GM19452 (cell line): ENCODE measurements at regions not wholly inside any gene's neighbourhood (a gene's known extent, or its start where the extent isn't known, plus 50 kb on each side); places are given as distances from the start of the nearest gene placed in this dataset.

Experiments
- ATAC-seq: cut with Tn5 transposase; IDR thresholded peaks from one replicate; pipeline ENCODE4 v1.9.1; 2021; ENCODE audit not compliant: unreplicated experiment

DNA sequence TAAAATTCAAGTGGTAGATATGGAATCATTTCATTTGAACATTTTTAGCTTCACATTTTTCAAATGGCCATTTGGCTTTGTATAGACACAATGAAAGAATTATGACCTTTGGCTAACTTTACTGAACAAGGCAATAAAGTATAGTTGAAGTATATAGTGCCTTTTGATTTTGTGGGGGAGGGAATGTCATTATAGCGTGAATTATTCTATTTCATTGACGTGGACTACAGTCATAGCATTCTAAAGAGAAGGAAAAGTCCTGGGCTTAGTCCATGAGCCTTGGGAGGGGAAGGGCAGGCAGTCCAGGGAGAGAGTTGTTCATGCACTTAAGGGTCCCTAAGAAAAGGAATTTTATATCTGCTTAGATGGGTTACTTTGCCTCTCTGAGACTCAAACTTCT, 181.4 kb upstream of the GPR26 start:
- no peak for ATAC-seq

DNA sequence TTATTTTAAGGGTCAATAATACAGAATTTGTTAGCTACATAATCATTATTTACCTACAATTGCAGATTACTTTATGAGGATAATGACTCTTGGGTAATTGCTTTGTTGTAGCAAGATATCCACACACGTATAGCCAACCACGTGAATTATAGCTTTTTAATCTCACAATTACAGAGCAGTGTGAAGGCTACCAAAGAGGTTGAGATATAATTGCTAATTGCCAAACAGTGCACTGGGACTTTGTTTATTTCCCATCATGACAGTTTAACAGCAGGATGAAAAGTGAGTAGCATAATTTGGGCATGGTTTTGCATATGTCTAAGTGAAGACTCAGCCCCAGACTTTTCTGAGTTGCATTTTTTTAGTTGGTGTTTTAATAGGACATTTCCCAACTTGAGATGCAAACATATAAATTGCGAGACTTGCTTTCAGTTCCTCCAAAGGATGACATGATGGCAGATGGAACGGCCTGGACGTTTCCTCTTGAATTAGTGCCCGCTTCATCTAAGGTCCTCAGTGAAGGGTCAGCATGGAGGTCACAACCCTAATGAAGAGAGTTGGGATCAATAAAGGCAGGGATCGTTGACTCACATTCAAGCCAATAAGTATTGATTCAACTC, 180.7 kb upstream of the GPR26 start:
- no peak for ATAC-seq

DNA sequence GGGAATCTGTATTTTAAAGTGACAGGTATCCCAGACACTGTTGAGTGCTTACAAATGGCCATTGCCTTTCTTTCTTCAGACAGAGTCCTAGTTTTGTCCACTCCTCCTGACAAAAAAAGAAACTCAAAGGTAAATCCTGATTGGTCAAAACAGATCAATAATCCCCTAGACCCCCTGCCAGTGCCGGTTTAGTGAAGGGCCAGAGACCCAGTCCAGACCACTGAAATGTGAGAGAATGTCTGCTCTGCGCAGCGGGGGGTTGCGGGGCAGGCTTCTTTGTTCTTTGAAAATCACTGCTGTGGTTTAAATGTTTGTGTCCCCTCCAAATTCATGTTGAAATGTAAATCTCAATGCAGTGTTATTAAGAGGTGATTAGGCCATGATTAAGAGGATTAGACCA, 177.7 kb upstream of the GPR26 start:
- ATAC-seq: no peak

DNA sequence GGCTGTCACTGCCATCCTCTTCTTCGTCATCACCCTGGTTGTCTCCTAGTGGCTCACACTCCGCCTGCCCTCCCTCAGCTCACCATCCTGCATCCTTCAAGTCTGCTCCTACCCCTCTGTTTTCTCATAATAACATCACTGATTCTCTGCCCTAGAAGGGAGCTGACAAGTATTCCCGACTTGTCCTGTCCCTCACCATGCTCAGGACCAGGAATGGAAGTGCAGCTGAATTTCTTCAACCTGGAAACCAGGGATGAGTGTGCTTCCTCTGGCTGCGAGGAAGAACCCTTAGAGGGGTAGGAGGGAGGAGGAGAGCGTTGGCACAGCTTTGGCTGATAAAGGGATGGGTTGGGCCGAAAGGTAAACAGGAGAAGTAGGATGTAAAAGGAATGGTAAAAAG, 174.8 kb upstream of the GPR26 start:
- no peak for ATAC-seq

DNA sequence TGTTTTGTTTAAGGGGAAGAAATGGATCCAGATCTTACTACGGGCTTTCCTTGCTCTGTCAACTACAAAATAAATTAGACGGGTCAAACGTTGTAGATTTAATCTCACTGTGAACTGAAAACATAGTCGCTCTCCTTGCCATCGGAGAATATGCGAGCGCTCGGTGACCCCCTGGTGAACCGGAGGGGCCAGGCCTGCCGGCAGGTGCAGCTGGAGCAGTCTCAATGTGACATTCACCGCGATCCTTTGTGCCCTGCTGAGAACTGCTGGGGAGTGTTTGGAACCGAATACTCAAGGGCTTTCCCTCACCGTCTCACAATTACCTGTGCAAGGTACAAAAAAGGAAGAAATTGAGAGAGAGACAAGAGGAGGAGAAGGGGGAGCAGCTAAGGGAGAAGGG, 174.1 kb upstream of the GPR26 start:
- ATAC-seq: no peak

DNA sequence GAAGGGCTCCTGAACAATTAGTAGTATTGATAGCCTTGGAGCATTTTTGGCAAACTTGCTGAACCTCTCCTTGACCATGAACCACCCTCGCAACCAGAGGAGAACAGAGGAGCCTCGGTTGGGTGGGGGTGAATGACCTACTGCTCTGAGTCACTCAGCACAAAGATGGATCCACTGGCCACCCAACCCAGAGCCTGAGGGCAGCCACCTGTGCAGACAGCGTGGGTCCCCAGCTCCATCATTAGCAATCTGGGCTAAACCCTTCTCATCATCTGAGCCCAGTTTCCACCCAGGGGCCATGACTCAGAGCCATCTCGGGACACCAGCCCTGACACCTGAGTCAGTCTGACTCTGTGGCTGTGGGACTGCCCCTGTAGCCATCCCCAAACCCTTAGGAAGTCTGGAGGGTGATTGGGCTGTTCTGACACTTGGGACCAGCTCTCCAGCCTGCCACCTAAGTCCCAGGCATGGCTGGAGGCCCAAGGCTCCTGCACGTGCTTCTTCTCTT, 171.8 kb upstream of the GPR26 start:
- ATAC-seq: no peak

DNA sequence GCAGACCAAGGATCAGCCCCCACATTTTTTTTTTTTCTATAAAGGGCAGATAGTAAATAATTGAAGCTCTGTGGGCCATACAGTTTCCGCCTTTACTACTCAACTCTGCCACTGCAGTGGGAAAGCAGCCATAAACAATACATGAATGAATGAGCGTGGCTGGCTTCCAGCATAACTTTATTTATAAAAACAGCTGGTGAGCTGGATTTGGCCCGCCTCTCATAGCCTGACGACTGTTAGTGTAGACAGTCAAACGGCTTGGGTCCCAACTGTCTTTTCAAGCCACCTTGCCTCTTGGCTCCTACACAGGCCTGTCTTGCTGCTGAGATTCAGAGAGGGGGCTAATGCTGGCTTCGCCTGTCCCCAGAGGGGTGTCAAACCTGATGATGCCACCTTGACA, 169.8 kb upstream of the GPR26 start:
- no peak for ATAC-seq

DNA sequence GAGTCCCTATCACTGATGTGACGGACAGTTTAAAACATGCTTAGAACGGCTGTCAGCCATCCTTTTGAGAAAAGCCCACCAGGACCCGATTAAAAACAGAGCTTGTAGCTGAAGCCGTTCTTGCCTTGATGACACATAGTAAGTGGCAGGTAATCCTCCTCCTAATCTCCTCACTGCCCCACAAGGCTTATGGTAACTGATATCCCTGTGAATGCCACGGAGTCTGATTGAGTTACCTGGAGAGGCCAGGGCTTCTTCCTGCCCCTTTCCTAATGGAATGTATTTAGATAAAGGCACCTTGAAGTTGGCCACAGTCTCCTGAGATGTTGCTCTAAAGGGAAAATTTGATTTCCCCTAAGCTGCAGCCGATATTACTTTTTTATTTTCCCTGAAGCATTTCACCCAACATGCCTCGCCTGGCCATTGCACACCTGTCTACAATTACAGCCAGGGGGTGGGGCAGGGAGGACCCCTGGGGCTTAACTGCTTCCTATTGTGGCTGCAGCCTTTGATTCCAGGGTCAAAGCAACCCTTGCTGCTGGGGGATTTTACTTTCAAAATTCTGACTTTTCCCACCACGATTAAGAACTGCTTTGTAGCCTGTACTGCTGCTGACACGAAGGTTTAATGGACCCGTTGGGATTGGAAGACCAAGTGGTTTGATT, 169.0 kb upstream of the GPR26 start:
- ATAC-seq: no peak

DNA sequence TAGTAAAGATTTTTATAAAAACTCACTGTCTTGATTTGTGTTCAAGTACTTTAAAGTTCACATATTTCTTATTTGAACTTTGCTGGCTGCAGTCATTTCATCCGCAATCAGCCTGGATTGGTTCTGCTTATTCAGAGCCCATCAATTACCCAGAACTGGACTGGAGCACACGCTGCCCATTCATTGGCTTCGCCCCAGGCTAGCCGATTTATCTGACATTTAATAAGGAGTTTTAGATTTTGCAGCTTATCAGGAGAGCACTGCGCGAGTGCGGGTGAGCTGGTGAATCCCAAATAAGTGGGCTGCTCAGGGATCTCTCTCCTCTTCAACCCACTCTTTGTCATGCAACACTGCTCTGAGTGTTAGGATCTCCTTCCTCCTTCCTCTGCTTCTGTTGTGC, 166.0 kb upstream of the GPR26 start:
- no peak for ATAC-seq

DNA sequence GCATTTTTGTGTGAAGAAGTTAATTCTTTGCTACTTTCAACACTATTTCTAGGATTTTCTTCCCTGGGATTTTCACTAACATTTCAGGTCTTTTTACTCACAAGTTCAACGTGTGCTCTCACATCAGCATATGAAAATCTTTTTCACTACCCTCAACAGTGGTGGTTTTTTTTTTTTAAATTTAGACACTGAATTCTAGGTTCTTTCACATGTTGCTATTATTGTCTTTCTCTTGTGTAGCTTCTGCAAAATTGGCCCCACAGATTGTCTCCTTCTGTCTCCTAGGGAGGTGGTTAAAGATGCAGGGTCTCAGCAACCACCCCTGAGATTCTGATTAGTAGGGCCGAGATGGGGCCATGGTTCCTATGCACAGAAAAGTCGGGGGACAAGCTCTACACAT, 165.0 kb upstream of the GPR26 start:
- no peak for ATAC-seq

DNA sequence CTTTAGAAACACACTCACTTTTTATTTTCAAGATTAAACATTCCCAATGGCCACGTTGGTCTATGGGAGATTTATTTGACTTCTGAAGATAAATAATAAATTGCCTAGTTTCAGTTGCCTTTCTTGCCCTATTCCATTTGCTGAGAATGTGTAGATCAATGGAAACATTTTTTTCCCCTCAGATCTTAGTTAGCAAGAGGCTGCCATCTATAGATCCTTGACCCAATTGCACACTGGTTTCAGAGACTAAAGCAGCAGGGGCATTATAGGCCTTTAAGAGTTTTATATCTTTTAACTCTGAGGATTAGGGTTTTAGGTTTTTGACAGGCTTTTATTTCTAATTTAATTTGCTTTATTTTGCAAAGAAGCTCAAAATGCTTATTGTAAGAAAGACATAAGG, 163.2 kb upstream of the GPR26 start:
- ATAC-seq: no peak

DNA sequence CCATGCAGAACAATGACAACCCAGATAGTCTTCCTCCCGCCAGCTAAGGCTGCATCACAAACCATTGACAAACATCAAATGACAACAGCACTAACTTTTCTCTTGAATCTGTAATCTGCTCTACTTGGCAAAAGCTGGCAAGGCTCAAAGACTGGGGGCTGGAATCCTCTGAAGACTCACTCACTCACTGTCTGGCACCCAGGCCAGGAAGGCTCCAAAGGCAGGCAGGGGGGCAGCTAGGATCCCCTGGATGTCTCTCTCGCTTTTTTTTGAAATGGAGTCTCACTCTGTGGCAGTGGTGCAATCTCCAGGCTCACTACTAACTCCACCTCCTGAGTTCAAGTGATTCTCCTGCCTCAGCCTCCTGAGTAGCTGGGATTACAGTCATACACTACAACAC, 159.7 kb upstream of the GPR26 start:
- no peak for ATAC-seq

DNA sequence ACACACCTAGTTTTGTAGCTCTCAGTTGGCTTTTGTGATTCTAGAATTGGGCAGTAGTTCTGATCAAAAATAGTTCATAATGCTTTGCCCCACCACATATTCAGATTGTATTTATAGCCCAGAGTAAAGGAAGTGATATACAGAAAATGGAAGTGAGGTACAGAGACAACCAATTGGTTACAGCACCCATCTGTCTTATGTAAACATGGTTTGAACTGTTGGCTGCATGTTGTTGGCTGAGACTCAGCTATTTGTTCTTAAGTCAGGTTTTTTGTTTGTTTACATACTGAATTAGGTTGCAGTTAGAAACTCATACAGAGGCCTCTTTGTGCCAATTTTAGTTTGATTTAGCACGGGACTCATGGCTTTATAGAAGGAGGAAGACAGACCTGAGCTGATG, 158.9 kb upstream of the GPR26 start:
- ATAC-seq: no peak

DNA sequence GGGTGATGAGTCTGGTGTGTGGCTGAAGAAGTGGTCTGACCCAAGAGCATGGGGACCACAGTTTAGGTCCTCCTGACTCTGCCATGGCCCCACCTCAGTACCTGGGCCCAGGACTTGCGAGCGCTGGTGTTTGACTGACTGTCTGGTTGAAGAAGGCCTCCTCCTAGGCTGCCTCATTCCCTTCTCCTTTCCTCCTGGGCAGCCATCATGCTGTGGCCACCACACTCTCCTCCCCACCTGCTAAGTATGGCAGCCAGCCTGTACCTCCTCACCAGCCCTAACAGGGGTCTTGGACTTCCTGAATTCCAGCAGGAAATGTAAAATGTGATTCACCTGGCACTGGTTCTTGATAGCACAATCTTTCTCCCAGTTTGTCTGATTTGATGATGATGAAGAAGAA, 156.8 kb upstream of the GPR26 start:
- ATAC-seq: no peak

DNA sequence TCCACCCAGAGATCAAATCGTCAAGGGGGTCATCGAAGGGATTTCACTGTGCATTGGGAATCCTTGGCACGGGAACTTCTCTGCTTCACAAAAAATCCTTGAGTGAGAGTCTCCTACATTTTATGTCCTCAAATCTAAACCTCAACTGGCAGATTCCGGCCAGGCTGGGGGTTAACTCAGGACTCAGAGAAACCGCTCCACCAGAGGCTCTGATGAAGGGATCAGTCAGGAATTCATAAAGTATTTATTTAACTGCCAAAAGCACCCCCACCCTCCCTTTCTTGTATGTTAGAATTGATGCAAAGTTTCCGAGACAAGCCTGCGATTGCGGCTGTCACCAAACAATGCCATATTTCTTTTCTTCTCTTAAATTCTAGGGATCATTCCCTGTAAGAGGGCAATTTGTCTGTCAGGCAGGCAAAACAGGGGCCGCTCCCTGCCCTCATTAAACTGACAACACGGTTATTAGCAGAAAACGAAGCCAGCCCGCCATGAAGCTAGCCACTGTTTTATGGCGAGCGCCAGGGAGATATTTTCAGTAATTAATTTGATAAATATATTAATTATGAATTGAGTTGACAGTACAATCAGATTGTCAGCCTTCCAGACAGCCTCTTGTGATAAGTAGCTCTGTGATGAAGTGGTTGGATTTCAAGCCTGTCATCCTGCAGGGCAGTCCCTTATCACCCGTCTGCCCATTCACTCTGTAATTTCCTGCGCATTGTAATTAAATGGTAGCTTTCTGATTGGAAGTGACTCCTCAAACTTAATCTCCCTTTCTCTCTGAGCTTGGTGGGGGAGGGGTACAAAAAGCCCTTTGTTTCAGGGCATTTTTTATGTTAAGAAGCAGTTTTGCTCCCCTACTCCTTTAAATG, 153.0 kb upstream of the GPR26 start:
- ATAC-seq: no peak

DNA sequence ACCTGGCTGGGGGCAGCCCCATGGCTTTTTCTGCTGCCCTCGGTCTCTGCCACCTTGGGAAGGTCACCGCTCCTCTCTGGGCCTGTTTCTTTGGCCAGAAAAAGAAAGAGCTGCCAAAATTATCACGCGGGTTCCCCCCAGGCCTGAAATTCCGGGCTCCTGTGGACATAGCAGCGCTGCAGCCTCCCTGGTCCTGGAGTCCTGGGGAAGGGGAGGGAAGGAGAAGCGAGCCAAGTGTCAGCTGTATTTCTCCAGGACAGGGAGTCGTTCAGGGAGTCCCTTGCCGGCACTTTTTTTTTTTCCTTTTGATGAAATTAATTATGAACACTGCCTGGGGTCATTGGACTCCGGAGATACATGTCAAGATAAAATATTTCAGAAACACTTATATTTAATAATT, 152.3 kb upstream of the GPR26 start:
- ATAC-seq: no peak

DNA sequence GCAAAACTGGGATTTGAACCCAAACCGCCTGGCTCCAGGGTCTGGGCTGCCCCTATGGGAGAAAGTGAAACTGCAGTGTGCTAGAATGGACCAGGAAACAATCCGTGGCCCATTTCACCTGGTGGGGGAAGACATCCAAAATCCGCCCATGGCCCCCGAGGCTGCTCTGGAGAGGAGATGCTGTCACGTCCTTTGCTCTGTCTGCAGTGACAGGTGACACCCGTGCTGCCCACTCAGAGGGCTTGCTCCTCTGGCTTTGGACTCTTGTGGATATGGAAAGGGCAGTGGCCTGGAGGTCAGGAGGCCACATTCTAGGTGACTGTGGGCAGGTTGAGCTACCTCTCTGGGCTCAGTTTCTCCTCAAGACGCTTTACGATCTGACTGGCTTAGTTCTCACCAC, 151.2 kb upstream of the GPR26 start:
- no peak for ATAC-seq

DNA sequence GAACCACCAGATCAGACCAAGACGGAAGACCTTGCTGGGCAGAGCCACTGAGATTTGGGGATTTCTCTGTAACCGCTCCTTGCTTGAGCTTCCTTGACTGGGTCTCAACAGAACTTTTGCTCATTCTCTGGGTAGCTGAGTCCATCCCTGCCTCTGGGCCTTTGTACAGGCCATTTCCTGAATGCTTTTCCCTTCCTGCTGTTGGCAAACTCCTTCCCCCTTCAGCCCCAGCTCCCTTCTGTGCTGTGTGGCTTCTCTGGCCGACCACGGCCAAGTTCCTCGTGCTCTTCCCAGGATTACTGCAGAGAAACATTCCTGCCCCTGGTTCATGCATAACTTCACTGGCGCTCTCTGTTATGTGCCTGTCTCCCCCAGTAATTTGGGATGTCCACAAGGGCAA, 150.5 kb upstream of the GPR26 start:
- no peak for ATAC-seq

DNA sequence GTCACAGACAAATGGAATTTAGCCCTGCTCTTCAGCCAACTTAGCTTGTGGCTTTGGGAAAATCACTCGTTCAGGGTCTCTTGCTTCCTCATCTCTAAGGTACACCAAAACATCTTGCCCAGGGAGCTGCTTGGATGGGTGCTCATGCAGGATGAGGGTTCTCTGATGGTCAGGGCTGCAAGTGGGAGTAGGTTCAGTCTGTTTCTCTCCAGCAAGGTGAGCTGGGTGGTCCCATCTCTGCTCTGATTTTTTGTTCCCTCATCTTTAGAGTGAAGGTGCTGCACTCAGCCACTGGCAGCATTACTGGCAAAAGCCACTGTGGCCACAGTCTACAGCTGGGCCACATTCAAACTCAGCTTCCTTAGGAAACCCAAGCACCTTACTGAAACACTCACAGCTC, 149.9 kb upstream of the GPR26 start:
- no peak for ATAC-seq

DNA sequence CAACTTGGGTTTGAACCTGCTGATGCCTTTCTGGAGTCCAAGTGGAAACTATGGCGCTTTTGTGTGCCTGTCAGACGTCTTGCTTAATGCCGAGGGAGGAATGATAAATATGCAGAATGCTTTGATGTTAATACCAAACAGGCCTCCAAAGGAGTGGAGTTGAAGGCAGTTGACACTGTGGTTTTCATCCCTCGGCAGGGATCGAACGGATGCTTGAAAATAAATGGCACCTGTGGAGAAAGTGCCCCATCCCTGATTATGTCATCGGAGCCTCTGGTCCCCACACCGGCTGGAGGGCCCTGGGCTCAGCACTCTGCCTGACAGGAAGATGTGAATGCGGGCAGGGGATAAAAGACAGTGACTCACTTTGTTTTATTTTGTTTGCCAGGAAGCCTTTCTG, 148.7 kb upstream of the GPR26 start:
- no peak for ATAC-seq

DNA sequence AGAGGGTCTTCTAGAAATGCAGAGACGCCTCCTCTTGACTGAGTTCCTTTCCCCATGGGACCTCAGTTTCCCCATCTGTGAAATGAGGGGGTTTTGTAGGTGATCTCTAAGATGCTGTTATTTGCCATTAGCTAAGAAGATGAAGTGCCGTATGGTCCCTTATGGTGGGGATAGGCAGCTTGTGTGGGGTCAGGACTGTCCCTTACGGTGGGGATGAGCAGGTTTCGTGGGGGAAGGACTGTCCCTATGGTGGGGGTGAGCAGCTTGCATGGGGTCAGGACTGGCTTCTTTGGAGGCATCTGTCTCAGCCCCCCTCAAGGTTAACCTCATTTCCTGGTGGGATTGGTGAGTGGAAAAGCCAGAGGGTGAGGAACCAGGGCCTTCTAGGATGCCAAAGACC, 148.3 kb upstream of the GPR26 start:
- no peak for ATAC-seq

DNA sequence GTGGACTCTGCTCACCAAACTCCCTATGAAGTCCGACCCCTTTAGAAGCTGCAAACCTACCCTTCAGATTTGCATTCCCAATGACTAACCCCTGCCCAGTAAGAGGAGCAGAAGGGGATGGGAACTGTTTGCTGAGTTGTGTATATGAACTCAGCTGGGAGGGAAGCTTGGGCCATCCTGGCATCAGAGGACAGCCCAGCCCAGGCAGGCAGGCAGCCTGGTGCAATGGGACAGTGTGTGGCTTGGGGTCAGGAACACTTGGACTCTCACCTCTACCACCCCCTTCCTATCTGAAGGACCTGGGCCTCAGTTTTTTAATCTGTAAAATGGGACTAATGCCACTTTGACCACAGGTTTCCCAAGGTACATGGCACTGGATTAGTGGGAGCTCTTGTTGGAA, 147.4 kb upstream of the GPR26 start:
- ATAC-seq: no peak
